ENCODE measurements at regions not wholly inside any gene's neighbourhood (a gene's known extent, or its start where the extent isn't known, plus 50 kb on each side); places are given as distances from the start of the nearest gene placed in this dataset.

DNA sequence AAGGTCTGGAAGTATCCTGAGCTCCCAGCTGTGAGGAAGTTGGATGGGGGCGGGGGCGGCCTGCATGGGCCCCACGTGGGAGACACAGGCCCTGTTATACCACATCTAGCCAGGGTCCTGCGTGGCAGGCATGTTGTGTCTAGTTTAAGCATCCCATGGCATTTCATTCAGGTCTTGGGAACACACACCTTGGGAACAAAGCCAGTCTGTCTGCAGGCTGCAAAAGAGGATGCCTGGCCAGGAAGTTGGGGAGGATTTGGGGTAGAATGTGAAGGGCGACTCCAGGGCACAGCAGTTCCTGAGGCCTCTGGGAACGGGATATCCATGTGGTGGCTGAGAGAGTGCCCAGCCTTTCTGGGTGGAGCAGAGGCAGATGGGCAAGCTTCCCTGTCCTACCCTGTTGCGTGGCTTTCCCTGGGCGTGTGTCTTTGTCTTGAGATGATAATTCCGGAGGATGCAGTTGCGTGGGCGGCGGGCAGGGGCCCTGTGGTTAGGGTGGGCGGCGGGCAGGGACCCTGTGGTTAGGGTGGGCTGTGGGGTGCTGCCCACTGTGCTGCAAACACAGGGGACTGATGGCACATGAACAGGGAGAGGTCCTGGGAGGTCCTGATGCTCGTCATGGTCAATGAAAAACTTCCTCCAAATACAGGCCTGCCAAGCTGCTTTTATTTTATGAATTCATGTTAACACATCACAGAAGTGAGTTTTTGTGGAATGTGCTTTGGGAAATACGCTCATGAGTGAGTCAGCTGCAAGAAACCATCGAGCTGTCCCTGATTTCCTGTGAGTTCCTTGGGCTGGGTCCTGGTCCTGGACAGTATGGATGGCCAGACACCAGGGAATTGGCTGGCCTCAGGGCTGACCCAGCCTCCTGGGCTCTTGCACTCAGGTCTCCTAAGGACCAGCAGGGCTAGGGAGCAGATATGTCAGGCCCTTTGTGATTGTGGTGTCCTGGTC is 90.0 kb upstream of the HS6ST1 start:
- Histone ChIP-seq H3K27me3 (replicated peaks; ENCODE audit: insufficient read depth, low read depth, low read length, poor library complexity) (no peaks in the 10 kb centered on the region), H3K36me3 (ENCODE audit: insufficient read depth, low read length, poor library complexity, severe bottlenecking) (no peaks in the 10 kb centered on the region), H3K27ac (ENCODE audit: low read depth, low read length, poor library complexity, severe bottlenecking) (no peak overlapping the region), H3K4me3 (ENCODE audit: low read depth, low read length, poor library complexity, severe bottlenecking) (no peak overlapping the region), H3K4me1 (ENCODE audit: insufficient read depth, low read length, poor library complexity, severe bottlenecking) (peaks cover 40% of the 10 kb centered on the region), H3K9me3 (ENCODE audit: low read depth, low read length, poor library complexity, severe bottlenecking) (no peaks in the 10 kb centered on the region)
- ChIA-PET CTCF (interaction anchor here (0.6 kb wide), 1 partner anchor 47 kb away, joined by 3 read pairs; no protein-coding TSS in a partner anchor), POLR2A (ENCODE audit: low non-redundant PET) (no interaction called here)
- BruUV-seq (replicated peaks) = no TSS peak
- intact Hi-C loops (cut with micrococcal nuclease; ENCODE audit: unreplicated experiment) = no loop called here
- peak; percentile 25 for DNase-seq (ENCODE audit: low spot score)
- TF ChIP-seq, protein P1, sequence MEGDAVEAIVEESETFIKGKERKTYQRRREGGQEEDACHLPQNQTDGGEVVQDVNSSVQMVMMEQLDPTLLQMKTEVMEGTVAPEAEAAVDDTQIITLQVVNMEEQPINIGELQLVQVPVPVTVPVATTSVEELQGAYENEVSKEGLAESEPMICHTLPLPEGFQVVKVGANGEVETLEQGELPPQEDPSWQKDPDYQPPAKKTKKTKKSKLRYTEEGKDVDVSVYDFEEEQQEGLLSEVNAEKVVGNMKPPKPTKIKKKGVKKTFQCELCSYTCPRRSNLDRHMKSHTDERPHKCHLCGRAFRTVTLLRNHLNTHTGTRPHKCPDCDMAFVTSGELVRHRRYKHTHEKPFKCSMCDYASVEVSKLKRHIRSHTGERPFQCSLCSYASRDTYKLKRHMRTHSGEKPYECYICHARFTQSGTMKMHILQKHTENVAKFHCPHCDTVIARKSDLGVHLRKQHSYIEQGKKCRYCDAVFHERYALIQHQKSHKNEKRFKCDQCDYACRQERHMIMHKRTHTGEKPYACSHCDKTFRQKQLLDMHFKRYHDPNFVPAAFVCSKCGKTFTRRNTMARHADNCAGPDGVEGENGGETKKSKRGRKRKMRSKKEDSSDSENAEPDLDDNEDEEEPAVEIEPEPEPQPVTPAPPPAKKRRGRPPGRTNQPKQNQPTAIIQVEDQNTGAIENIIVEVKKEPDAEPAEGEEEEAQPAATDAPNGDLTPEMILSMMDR (conservative IDR thresholded peaks at IDR 0.05; ENCODE audit: low read depth, low read length) = no peak
- TF ChIP-seq EZH2 (IDR thresholded peaks at IDR 0.05; ENCODE audit: borderline replicate concordance, low read depth, low read length, poor library complexity, severe bottlenecking) = no peak

DNA sequence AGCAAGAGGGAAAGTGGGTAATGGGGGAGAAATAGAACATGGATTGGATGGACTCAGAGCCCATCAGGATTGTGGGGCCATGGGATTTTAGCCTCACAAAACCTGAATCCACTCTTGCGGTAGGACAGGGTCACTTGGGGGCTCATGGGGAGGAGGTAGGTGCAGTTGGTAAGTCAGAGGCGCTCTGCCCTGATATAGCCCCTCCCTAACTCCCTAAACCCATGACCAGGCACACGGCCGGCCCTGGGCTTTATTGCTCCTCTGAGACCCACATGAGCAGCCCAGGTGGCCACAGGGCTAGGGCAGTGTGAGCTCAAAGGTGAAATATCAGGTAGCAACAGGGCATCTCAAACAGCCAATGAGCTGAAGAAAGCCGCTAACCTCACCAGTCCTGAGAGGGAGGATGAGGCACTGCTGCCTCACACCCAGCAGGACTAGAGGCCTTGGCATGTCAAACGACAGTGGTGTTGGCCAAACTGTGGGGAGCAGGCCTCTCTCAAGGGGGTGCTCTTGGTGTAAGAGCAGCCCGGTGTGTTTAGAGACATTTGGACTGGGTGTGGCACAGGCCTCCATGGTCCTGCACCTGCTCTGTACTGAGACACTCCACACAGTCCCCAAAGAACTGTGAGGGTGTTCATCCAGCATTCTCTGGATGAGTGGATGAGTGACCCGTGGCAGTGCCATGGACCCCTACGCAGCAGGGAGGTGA is 90.8 kb upstream of the HS6ST1 start:
- DNase-seq (ENCODE audit: low spot score) = no peak
- Histone ChIP-seq H3K4me1 (ENCODE audit: insufficient read depth, low read length, poor library complexity, severe bottlenecking) (peaks cover 48% of the 10 kb centered on the region), H3K36me3 (ENCODE audit: insufficient read depth, low read length, poor library complexity, severe bottlenecking) (no peaks in the 10 kb centered on the region), H3K27ac (ENCODE audit: low read depth, low read length, poor library complexity, severe bottlenecking) (no peak overlapping the region), H3K9me3 (ENCODE audit: low read depth, low read length, poor library complexity, severe bottlenecking) (no peaks in the 10 kb centered on the region), H3K4me3 (ENCODE audit: low read depth, low read length, poor library complexity, severe bottlenecking) (no peak overlapping the region), H3K27me3 (replicated peaks; ENCODE audit: insufficient read depth, low read depth, low read length, poor library complexity) (no peaks in the 10 kb centered on the region)
- TF ChIP-seq, protein P1 (conservative IDR thresholded peaks at IDR 0.05; ENCODE audit: low read depth, low read length) = no peak
- no peak for TF ChIP-seq EZH2 (IDR thresholded peaks at IDR 0.05; ENCODE audit: borderline replicate concordance, low read depth, low read length, poor library complexity, severe bottlenecking)
- ChIA-PET CTCF (interaction anchor here (0.6 kb wide), 1 partner anchor 46 kb away, joined by 3 read pairs; no protein-coding TSS in a partner anchor), POLR2A (ENCODE audit: low non-redundant PET) (no interaction called here)
- no TSS peak for BruUV-seq (replicated peaks)
- intact Hi-C loops (cut with micrococcal nuclease; ENCODE audit: unreplicated experiment) = no loop called here

DNA sequence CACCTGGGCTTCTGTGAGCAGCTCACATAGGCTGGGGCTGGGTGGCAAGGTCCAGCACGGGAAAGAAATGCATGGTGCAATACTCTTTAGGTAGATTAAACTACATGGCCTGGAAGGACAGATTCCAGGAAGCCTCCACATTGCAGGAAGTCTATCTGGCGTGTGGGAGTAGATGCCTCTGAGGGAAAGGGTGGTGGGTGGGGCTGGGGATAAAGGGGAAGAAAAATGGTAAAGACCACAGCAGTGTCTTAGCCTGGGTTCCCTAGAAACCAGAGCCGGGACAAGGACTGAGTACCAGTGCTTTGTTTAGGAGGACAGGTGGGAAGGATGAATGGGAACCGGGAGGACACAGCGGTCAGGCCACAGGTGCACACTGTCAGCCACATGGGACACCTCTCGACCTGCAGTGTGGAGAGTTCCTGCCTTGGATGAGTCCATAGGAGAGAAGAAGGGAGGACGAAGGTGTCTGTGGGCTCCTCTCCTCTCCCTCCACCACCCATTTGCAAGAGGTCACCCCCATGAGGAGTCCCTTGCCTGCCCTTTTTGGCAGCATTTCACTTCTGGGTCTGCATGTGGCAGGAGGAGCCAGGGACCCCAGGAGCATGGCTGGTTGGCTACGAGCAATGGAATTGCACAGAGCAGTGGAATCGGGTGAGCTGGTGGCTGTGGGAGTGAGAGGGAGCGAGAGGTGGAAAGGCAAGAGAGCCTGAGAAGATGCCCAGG is 91.5 kb upstream of the HS6ST1 start:
- no TSS peak for BruUV-seq (replicated peaks)
- H3K4me3 ChIP-seq (ENCODE audit: low read depth, low read length, poor library complexity, severe bottlenecking) = no peak overlapping the region
- POLR2A ChIA-PET (ENCODE audit: low non-redundant PET) = no interaction called here
- peaks cover 48% of the 10 kb centered on the region for H3K4me1 ChIP-seq (ENCODE audit: insufficient read depth, low read length, poor library complexity, severe bottlenecking)
- no peak overlapping the region for H3K27ac ChIP-seq (ENCODE audit: low read depth, low read length, poor library complexity, severe bottlenecking)
- CTCF ChIA-PET = no interaction called here
- intact Hi-C loops (cut with micrococcal nuclease; ENCODE audit: unreplicated experiment) = no loop called here
- no peaks in the 10 kb centered on the region for H3K9me3 ChIP-seq (ENCODE audit: low read depth, low read length, poor library complexity, severe bottlenecking)
- no peak for DNase-seq (ENCODE audit: low spot score)
- no peaks in the 10 kb centered on the region for H3K36me3 ChIP-seq (ENCODE audit: insufficient read depth, low read length, poor library complexity, severe bottlenecking)
- no peaks in the 10 kb centered on the region for H3K27me3 ChIP-seq (replicated peaks; ENCODE audit: insufficient read depth, low read depth, low read length, poor library complexity)
- TF ChIP-seq EZH2 (IDR thresholded peaks at IDR 0.05; ENCODE audit: borderline replicate concordance, low read depth, low read length, poor library complexity, severe bottlenecking) = no peak
- TF ChIP-seq, protein P1 (conservative IDR thresholded peaks at IDR 0.05; ENCODE audit: low read depth, low read length) = no peak

Data from A673 (cell line).